22Rv1 (cell line): ENCODE measurements at regions not wholly inside any gene's neighbourhood (a gene's known extent, or its start where the extent isn't known, plus 50 kb on each side); places are given as distances from the start of the nearest gene placed in this dataset.

Source experiments
- CTCF ChIP-seq: fragments of 450-650 bp; IDR thresholded peaks from 2 replicates; pipeline ENCODE4 v1.5.1; 2017; ENCODE audit warnings: mild to moderate bottlenecking
- ZFX ChIP-seq: fragments of 450-650 bp; IDR thresholded peaks from 2 replicates; pipeline ENCODE4 v1.6.1; 2017; ENCODE audit warnings: antibody characterized with exemption, borderline replicate concordance

- TF ChIP-seq CTCF = no peak
- TF ChIP-seq ZFX = no peak
Observed at GRCh38 chr13:53460796-53461195, 432.2 kb downstream of the OLFM4 start.
